Activated T-cell treated with anti-CD3 and anti-CD28 coated beads for 48 hours (primary cell): ENCODE measurements at regions not wholly inside any gene's neighbourhood (a gene's known extent, or its start where the extent isn't known, plus 50 kb on each side); places are given as distances from the start of the nearest gene placed in this dataset.
"Not testable (repeated sequence)": the region's sequence is repeated elsewhere in the genome, so short reads cannot be mapped to it uniquely, and the experiment has no call there.

Experiments used
- DNase-seq: peaks from one replicate; pipeline ENCODE4 v3.0.0-alpha.2; 2020; ENCODE audit warnings: low read depth

DNA sequence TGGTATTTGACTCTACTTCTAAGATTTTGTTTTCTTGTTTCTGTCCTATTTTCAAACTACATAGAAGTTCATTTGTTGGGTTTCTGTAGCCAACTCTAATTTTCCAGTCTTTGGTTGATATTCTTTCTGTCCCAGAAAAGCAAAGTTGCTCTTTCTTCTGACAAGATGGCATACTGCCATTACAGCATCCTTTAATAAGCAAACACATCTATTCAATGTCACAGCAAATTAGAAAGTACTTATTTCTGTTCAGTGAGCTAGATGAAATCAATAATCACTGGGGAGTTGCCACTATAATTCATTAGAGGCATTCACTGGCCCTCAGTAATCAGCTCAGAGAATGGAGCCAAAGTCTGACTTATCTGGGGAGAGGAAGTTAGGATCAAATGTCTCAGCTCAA lies 1258.0 kb upstream of the IGFBP7 start:
- DNase-seq = no peak

DNA sequence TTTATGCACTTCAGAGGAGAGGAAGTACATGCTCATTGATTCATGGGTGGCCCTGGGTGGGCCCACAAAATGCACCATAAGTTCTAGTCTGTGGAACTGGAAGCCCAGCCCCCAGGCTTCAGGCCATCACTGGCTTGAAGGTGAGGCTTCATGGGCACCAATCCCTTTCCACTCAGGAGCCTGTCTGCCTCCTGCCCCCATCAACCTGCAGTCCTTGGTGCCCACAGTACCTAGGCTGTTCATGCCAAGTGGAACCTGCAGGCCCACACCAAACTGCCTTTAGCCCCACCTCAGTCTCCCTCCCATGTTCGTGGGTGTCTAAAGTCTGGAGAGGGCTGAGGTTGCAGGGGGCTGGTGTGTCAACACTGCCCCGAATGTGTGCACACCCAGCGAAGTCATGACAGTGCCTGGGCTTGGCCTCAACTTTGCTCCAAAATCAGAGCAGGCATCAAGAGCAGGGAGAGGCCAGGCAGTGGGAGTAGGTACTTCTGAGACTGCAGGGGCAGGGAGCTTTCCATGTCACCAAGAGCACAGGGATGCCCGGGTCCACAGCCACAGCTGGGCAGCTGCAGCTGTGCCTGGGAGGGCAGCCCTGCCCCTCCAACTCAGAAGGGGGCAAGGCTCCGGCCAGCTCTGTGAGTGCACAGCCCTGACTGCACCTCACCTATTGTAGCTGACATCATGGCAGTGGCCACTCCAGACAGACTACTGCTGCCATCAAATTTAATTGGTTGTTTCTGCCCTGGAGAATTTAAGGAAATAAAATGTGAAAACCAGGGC lies 1250.4 kb upstream of the IGFBP7 start:
- no peak for DNase-seq

DNA sequence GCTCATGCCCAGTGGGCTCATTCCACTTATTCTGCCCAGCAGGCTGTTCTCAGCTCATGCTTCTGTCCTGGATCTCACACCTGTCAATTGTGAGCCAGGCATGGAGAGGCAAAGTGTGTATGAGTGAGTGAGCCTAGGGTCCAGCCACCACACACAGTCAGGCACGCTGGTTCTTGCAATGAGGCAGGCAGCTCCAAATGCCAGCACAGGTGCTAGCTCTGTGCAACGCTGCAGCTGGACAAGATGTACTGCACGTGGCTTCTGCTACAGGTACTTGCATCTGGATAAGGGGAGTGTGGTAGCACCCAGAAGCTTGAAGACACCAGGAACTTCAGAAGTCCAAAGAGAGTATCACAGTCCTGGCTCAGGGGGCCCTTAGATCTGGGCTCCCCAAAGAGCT lies 1249.4 kb upstream of the IGFBP7 start:
- no peak for DNase-seq

DNA sequence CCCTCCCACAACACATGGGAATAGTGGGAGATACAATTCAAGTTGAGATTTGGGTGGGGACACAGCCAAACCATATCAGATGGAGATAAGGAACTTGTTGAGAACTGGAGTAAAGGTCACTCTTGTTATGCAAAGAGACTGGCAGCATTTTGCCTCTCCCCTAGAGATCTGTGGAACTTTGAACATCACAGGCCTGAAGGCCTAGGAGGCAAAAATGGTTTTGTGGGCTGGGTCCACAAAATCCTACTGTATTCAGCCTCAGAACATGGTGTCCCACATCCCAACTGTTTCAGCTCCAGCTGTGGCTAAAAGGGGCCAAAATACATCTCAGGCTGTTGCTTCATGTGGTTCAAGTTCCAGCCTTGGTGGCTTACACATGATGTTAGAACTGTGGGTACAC lies 1247.8 kb upstream of the IGFBP7 start:
- DNase-seq = no peak

DNA sequence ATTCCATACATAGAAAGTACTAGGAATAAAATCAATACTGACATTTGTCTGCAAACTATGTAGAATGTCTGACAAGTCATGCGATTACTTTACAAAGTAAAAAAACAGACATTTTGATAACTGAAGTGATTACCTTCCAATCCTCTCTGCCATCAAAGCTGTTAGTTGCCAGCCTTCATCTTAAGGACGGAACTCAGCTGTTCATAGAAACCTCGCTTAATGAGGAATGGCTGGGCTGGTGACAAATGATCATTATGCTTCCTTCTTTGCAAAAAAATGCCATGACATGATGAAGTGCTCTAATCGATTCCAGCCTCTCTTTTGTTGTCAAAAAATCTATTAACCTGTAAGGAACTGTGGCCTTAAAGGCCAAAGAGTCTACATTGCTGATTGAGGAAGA lies 1214.9 kb upstream of the IGFBP7 start:
- no peak for DNase-seq

DNA sequence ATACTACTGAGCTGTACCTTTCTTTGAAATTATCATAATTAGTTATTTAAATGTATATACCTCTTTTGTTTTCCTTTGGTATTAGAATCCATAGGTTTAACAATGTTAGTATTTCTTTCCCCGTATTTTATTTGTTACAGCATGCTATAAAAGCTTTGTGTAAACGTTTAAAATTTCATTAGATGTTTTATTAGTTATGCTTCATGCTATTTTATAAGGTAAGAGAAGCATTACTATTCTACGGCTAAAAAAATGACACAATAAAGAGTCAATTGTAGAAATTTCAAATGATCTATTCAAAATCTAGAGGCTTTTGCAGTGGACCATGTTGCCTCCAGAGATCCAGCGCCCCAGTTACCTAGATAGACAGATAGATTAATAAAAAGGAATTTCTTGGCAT lies 1203.3 kb upstream of the IGFBP7 start:
- DNase-seq = no peak

DNA sequence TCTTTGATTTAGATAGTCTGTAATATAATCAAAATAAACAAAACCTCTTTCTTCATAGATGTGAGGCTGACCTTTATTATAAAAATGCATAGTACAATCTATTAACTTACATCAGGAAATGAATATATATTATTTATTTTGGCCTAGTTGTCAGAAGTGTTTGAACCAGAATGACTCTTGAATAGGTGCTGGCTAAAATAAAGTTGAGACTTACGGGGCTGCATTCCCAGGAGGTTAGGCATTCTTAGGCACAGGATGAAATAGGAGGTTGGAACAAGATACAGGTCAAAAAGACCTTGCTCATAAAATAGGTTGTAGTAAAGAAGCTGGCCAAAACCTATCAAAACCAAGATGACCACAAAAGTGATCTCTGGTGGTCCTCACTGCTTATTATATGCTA lies 1193.3 kb upstream of the IGFBP7 start:
- DNase-seq = no peak

DNA sequence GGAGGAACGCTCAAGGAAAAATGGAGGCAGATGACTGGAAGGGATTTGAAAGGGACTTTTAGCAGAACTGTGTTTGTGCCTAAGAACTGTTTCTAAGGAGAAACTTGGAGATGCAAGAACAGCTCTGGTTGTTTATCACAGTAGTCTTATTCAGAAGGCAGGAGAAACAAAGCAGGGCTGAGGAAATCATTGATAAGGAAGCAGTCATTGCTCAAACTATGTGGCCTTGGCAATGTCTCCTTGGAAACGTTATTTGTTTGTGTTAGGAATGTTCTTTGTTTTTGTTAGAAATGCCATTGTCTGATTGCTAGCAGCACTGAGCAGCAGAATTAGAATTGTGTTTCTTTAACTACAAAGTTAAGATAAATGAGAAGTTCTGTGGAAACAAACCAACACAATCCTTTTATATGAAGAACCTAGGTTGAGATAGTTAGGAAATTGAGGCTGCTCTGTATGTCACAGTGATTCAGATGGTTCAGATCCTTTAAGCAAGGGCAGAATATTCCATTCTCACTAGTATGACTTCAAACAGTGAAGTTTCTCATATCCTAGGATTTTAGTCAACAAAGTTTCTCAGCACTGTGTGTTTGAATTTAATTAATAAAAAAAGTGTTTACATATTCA lies 1191.3 kb upstream of the IGFBP7 start:
- no peak for DNase-seq

DNA sequence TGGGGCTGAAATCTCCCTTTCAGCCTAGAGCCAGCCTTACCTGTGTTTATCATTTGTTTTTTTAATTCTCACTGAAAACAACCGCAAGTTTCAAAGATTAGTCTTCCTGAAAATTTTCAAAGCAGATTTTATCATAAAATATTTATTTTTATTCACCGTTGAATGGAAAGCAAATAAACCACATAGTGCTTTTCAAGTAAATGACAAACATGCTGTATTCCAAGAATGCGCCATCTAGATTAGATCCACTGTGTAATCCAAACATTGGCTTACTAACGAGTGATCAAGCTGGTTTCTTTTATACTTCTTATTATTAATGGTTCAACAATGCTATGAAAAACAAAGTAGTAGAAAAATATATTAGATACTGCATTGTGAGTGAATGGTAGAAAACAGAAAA lies 1176.2 kb upstream of the IGFBP7 start:
- no peak for DNase-seq

DNA sequence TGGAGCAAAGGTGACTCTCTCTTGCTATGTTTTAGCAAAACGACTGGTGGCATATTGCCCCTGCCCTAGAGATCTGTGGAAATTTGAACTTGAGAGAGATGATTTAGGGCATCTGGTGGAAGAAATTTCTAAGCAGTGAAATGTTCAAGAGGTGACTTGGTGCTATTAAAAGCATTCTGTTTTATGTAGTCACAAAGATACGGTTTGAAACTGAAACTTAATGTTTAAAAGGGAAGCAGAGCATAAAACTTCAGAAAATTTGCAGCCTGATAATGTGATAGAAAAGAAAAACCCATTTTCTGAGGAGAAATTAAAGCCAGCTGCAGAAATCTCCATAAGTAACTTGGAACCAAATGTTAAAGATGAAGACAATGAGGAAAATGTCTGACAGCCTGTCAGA lies 1170.7 kb upstream of the IGFBP7 start:
- not testable (repeated sequence) for DNase-seq

DNA sequence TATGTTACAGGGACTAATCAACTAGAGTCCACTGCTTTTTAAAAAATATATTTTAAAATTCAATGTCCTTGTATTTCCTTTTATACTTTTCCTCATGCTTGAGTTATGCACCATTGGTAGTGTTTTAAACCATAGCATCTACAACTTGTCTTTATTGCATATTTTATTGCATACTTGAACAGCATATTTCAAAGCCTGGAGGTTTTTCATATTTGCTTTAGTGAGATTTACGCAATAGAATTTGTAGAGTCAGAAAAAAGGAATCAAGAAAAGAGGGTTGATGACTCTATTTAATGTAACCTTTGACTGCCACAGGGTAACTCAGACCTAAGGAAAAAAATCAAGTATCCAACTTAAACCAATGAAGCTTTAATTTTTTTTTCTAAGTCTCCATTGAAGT lies 1165.7 kb upstream of the IGFBP7 start:
- no peak for DNase-seq

DNA sequence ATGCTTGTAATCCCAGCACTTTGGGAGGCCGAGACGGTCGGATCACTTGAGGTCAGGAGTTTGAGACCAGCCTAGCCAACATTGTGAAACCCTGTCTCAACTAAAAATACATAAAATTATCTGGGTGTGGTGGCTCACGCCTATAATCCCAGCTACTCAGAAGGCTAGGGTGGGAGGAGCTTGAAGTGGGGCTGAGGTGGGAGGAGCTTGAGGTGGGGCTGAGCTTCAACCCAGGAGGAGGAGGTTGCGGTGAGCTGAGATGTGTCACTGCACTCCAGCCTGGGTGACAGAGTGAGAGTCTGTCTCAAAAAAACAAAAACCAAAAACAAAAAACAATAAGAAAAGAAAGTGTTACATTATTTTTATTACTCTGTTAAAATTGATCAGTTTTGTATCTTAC lies 1164.4 kb upstream of the IGFBP7 start:
- DNase-seq = no peak

DNA sequence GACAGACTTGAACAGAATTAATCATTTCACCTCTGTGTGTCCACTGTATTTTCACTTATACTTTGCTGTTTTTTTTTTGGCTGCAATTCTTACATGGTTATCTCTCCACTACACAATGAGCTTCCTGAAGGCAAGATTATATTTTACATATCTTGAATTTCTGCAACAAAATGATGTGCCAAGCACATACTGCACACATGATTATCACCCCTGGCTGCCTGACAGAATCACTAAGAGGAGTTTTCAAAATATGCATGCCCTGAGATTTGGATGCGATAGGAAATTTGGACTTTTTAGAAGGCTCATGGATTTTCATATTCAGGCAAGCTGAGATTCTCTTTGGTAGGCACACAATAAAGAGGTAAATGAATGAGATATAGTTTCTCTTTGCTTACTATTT lies 1162.1 kb upstream of the IGFBP7 start:
- no peak for DNase-seq

DNA sequence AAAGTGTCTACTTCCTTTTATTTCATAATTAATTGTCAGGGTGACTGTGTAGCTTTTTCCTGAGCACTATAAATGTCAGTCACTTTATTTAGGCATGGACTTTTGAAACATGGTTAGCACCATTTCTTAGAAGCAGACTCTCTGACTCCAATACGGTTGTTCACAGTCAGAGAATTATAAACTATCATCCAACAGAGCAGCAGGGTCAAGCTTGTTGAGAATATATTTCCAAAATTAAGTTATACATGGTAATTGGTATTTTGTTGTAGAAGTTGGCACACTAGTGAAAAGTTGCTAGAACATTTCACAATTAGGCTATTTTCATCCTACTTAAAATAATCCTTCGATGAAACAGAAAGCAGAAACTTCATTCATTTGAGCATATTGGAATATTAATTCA lies 1155.5 kb upstream of the IGFBP7 start:
- DNase-seq = no peak

DNA sequence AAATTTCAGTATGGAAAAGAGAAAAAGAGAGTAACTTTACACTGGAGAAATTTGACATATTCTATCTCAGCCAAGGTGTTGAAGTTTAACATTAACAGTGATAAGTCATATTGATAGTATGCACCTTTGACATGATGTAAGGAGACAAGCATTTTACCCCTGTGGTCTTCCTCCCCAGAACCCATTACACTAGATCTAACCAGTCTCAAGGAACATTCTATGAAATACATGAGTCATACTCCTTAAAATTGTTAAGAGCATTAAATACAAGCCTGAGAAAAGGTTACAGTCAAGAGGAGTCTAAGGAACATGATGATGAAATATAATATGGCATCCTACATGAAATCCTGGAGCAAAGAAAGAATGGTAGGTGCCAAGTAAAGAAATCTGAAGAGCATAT lies 1151.3 kb upstream of the IGFBP7 start:
- no peak for DNase-seq

DNA sequence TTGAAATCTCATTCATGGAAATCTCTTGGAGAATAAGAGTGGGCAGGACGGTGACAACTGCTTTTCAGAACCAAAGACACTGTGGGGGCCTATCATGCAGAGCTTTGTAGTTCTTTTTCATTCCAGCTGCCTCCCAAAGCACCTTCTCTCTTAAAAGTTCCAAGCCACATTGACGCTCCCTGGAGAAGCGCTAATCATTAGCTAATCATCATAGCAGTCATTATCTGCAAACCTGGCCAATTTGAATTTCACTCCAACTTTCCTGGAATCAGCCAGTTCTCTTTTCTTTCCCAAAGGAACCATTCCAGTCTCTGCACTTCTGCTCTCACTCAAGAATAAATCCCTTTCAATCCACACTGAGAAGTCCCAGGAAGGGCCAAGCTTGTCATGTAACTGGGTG lies 1144.1 kb upstream of the IGFBP7 start:
- DNase-seq = no peak

DNA sequence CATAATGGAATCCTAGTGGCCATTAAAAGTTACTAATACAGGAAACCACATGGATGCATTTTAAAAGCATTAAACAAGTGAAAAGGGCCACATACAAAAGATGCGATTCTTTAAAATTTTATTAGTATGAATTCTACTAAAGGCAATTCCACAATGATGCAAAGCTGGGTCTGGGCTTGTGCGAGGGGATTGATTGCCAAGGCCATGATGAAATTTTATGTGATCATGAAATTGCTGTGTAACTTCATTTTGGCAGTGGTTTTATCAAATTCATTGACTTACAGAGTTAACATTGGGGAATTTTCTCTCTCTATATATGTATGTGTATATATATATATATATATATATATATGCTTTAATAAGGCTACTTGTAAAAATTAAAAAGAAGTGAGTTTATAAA lies 1142.5 kb upstream of the IGFBP7 start:
- no peak for DNase-seq

DNA sequence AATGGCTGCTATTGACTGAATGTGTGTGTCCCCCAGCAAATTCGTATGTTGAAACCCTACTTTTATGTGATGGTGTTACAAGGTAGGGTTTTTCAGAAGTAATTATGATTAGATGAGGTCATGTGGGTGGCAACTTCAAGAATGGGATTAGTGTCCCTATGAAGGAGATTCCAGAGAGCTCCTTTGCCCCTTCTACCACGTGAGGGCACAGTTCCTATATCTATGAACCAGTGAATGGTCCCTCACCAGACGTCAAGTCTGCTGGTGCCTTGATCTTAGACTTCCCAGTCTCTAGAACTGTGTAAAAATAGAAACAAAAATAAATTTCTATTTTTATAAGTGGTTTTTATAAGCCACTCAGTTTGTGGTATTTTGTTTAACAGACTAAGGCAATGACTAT lies 1137.6 kb upstream of the IGFBP7 start:
- DNase-seq = no peak

DNA sequence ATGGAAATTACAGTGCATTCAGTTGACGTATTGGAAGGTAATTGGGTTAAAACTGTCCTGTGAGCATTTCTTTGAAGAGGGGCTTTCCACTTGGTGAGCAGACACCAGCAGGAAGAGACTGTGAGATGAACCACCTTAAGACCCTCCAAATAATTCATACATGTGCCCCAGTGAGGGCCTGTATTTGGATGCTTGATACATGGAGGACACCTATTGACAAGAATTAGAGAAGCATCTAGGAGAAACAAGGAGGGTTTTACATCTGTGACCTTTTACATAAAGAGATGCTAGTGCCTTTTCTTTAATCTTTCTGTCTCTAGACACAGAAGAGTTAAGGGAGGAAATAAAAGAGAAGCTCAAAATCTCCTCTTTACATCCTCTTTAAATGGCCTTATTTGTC lies 1115.3 kb upstream of the IGFBP7 start:
- DNase-seq = no peak

DNA sequence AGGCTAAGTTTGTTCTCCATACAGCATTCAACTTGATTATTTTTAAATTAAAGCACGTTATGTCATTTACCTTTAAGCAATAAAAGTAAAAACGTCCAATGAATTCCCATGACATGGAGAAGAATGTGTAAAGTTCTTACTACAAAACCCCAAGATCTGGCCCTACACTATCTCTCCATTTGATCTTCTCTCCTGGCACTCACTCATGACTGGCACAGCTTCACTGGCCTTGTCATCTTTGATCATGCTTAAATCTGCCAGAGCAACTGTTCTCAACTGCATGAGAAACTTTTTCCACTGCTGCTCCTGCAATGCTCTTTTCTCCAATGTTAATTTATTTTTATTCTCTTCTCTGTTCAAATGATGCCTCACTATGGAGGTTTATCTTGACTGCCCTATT lies 1109.0 kb upstream of the IGFBP7 start:
- DNase-seq = no peak

DNA sequence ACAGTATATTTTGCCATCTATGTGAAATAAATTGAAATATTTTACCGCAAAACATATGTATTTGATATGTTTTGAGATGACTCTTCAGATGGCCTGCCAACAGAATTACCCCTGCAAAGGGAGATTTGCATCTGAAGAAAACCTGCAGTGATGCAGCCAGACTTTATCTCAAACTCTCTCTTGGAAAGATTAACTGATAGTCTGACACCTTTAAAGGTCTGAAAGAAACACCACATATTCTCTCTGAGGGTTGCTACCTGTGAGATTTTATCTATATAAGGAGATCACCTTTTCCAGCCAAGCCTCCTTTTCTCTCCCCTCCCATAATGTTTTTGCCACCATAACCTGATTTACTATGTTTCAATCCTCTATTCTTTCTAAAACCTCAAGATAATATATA lies 1106.3 kb upstream of the IGFBP7 start:
- DNase-seq = no peak

DNA sequence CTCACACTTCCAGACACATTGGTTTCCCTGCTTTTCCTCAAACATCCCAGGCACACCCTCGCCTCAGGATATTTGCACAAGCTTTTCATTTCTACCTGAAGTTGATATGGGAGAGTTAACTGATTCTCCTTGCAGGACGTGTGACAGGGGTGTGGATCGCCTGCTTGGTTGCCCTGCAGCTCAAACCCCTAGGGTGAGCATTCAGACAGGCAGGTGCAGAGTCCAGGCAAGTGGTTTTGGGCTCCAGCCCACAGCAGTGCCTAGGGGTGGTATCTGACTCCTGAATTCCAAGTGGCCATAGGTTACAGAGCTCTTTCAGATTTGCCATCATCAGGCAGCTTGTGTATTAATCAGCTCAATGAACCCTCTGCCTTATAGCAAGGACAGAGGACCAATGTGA lies 1104.2 kb upstream of the IGFBP7 start:
- no peak for DNase-seq

DNA sequence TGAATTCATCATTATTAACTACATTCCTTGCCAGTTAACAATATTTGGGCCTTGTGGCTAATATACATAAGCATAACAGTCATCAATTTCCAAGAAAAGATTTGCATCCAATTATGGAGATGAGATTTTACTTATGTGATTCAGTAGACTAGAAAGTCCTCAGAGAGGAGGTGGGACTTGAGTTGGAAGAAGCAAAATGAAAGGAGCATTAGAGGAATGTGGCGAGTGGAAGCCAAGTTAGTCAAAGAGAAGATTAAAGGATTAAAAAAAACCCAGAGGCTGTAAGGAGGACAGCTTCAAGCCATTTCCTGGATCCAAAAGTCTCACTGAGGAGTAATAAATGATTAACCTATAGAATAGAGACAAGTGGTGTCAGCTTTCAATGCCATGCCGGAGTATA lies 1099.4 kb upstream of the IGFBP7 start:
- no peak for DNase-seq

DNA sequence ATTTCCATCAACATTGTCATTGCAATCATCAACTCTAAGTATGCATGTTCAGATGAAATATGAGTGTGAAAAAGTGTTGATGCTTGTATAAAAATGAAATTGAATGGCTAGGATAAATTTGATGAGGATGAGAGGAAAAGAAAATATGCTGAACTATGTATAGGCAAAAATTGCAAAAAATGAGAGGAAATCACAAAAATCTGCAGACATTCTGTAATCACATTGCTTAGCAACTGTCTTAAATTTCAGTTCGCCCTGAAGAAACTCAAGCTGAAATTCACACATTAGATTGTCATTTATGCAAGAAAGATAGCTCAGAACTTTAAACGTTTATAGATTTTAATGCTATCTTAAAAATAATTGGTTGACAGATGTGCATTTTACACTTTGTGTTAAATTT lies 1098.8 kb upstream of the IGFBP7 start:
- DNase-seq = no peak
